ENCODE measurements at regions not wholly inside any gene's neighbourhood (a gene's known extent, or its start where the extent isn't known, plus 50 kb on each side); places are given as distances from the start of the nearest gene placed in this dataset.

DNA sequence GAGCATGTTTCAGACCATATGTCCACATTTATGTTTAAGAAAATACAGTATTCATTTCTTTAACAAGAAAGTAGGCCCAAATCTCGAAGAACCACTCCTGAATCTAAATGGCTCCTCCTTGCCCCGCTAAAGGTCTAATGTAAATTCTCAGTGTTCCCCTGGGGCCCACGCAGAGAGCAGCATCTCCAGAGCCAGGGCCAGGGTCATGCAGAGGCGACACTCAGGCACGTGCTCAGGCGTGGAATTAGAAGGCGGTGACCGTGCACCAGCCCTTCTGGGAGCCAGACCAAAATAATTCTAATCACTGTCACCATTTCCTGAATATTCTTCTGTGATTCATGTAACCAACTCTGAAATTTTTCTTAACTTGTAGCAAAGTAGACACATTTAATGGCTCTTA, 68.3 kb upstream of the MYT1L start (continued):
- TF ChIP-seq, protein P1, sequence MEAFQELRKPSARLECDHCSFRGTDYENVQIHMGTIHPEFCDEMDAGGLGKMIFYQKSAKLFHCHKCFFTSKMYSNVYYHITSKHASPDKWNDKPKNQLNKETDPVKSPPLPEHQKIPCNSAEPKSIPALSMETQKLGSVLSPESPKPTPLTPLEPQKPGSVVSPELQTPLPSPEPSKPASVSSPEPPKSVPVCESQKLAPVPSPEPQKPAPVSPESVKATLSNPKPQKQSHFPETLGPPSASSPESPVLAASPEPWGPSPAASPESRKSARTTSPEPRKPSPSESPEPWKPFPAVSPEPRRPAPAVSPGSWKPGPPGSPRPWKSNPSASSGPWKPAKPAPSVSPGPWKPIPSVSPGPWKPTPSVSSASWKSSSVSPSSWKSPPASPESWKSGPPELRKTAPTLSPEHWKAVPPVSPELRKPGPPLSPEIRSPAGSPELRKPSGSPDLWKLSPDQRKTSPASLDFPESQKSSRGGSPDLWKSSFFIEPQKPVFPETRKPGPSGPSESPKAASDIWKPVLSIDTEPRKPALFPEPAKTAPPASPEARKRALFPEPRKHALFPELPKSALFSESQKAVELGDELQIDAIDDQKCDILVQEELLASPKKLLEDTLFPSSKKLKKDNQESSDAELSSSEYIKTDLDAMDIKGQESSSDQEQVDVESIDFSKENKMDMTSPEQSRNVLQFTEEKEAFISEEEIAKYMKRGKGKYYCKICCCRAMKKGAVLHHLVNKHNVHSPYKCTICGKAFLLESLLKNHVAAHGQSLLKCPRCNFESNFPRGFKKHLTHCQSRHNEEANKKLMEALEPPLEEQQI (IDR thresholded peaks at IDR 0.05): no peak
- TF ChIP-seq GATAD2A (IDR thresholded peaks at IDR 0.05) (no peak), CEBPZ (IDR thresholded peaks at IDR 0.05; ENCODE audit: borderline replicate concordance, low read depth, low read length) (no peak), OTX1 (CRISPR knock-in tag; IDR thresholded peaks at IDR 0.05) (no peak), CBFA2T2 (conservative IDR thresholded peaks at IDR 0.05) (no peak), HMG20A (CRISPR knock-in tag; conservative IDR thresholded peaks at IDR 0.05) (no peak), HNRNPUL1 (IDR thresholded peaks at IDR 0.05; ENCODE audit: low read length) (no peak), CHD2 (IDR thresholded peaks at IDR 0.05; ENCODE audit: low read depth, low read length) (no peak), PHF20 (IDR thresholded peaks at IDR 0.05; ENCODE audit: partially characterized antibody) (no peak)
- TF ChIP-seq, protein P2, sequence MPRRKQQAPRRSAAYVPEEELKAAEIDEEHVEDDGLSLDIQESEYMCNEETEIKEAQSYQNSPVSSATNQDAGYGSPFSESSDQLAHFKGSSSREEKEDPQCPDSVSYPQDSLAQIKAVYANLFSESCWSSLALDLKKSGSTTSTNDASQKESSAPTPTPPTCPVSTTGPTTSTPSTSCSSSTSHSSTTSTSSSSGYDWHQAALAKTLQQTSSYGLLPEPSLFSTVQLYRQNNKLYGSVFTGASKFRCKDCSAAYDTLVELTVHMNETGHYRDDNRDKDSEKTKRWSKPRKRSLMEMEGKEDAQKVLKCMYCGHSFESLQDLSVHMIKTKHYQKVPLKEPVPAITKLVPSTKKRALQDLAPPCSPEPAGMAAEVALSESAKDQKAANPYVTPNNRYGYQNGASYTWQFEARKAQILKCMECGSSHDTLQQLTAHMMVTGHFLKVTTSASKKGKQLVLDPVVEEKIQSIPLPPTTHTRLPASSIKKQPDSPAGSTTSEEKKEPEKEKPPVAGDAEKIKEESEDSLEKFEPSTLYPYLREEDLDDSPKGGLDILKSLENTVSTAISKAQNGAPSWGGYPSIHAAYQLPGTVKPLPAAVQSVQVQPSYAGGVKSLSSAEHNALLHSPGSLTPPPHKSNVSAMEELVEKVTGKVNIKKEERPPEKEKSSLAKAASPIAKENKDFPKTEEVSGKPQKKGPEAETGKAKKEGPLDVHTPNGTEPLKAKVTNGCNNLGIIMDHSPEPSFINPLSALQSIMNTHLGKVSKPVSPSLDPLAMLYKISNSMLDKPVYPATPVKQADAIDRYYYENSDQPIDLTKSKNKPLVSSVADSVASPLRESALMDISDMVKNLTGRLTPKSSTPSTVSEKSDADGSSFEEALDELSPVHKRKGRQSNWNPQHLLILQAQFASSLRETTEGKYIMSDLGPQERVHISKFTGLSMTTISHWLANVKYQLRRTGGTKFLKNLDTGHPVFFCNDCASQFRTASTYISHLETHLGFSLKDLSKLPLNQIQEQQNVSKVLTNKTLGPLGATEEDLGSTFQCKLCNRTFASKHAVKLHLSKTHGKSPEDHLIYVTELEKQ (CRISPR knock-in tag; IDR thresholded peaks at IDR 0.05): no peak

Measured in K562 (cell line).